ENCODE measurements at regions not wholly inside any gene's neighbourhood (a gene's known extent, or its start where the extent isn't known, plus 50 kb on each side); places are given as distances from the start of the nearest gene placed in this dataset.

DNA sequence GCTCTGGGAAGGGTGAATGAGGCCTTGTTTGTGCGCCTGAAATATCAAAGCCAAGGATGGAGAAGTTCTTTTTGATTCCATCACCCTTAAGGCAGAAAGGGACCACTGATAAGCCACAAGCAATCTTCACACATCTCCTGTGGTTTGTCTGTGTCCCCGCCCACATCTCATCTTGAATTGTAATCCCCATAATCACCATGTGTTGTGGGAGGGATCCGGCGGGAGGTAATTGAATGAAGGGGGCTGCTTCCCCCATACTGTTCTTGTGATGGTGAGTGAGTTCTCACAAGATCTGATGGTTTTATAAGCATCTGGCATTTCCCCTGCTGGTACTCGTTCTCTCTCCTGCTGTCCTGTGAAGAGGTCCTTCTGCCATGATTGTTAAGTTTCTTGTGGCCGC, 329.6 kb upstream of the RGMA start:
- CTCF ChIA-PET = no interaction called here
- Histone ChIP-seq H3K4me2 (ENCODE audit: low read length) (no peak overlapping the region), H3K27me3 (ENCODE audit: insufficient read depth, low read length) (peaks cover 11% of the 10 kb centered on the region), H3K79me2 (ENCODE audit: insufficient read depth, low read length) (no peaks in the 10 kb centered on the region), H3K4me1 (ENCODE audit: control insufficient read depth in 1 of 2, insufficient read depth in 2 of 2, low read length in 2 of 2) (no peaks in the 10 kb centered on the region), H3K4me3 (replicated peaks in 1 of 2; ENCODE audit: low read depth in 1 of 2, low read length in 2 of 2) (no peak overlapping the region), H2AFZ (ENCODE audit: low read depth, low read length, poor library complexity, severe bottlenecking) (no peak overlapping the region), H3K9ac (ENCODE audit: low read length) (no peak overlapping the region), H3K27ac (ENCODE audit: low read depth, low read length) (no peak overlapping the region), H3K36me3 (ENCODE audit: control insufficient read depth in 1 of 2, insufficient read depth in 2 of 2, low read length in 2 of 2) (no peaks in the 10 kb centered on the region), H3K9me2 (ENCODE audit: insufficient read depth) (no peaks in the 10 kb centered on the region), H4K20me1 (ENCODE audit: insufficient read depth) (no peaks in the 10 kb centered on the region), H3K9me3 (ENCODE audit: control insufficient read depth in 1 of 2, insufficient read depth in 1 of 2, low read depth in 1 of 2, low read length in 2 of 2) (no peaks in the 10 kb centered on the region)
- POLR2A ChIA-PET = no interaction called here
- ATAC-seq (no peak), DNase-seq (ENCODE audit: low read depth, low spot score) (no peak)
- TF ChIP-seq POLR2A (IDR thresholded peaks at IDR 0.05; ENCODE audit: borderline replicate concordance, extremely low read depth, insufficient read depth, insufficient read length) (no peak), EZH2phosphoT487 (IDR thresholded peaks at IDR 0.05; ENCODE audit: borderline replicate concordance) (no peak), ZNF274 (IDR thresholded peaks at IDR 0.05; ENCODE audit: low read depth, low read length) (no peak), CBX3 (IDR thresholded peaks at IDR 0.05; ENCODE audit: low read depth) (no peak), EZH2 (IDR thresholded peaks at IDR 0.05) (no peak), ELF1 (IDR thresholded peaks at IDR 0.05; ENCODE audit: borderline replicate concordance, low read depth) (no peak), YY1 (IDR thresholded peaks at IDR 0.05; ENCODE audit: extremely low read depth, insufficient replicate concordance, low read depth, low read length) (no peak), TCF7L2 (IDR thresholded peaks at IDR 0.05; ENCODE audit: borderline replicate concordance, extremely low read depth, insufficient read depth, insufficient read length) (no peak)
- TF ChIP-seq, protein P1, sequence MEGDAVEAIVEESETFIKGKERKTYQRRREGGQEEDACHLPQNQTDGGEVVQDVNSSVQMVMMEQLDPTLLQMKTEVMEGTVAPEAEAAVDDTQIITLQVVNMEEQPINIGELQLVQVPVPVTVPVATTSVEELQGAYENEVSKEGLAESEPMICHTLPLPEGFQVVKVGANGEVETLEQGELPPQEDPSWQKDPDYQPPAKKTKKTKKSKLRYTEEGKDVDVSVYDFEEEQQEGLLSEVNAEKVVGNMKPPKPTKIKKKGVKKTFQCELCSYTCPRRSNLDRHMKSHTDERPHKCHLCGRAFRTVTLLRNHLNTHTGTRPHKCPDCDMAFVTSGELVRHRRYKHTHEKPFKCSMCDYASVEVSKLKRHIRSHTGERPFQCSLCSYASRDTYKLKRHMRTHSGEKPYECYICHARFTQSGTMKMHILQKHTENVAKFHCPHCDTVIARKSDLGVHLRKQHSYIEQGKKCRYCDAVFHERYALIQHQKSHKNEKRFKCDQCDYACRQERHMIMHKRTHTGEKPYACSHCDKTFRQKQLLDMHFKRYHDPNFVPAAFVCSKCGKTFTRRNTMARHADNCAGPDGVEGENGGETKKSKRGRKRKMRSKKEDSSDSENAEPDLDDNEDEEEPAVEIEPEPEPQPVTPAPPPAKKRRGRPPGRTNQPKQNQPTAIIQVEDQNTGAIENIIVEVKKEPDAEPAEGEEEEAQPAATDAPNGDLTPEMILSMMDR (IDR thresholded peaks at IDR 0.05 in 2 of 3, conservative IDR thresholded peaks at IDR 0.05 in 1 of 3; ENCODE audit: borderline replicate concordance in 1 of 3, insufficient read depth in 1 of 3, low read depth in 2 of 3, low read length in 2 of 3) = no peak
- TF ChIP-seq, protein P2, sequence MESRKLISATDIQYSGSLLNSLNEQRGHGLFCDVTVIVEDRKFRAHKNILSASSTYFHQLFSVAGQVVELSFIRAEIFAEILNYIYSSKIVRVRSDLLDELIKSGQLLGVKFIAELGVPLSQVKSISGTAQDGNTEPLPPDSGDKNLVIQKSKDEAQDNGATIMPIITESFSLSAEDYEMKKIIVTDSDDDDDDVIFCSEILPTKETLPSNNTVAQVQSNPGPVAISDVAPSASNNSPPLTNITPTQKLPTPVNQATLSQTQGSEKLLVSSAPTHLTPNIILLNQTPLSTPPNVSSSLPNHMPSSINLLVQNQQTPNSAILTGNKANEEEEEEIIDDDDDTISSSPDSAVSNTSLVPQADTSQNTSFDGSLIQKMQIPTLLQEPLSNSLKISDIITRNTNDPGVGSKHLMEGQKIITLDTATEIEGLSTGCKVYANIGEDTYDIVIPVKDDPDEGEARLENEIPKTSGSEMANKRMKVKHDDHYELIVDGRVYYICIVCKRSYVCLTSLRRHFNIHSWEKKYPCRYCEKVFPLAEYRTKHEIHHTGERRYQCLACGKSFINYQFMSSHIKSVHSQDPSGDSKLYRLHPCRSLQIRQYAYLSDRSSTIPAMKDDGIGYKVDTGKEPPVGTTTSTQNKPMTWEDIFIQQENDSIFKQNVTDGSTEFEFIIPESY (IDR thresholded peaks at IDR 0.05; ENCODE audit: extremely low read depth, insufficient replicate concordance, low read length) = no peak
- BruUV-seq (replicated peaks) = no TSS peak
- intact Hi-C loops (cut with micrococcal nuclease) = no loop called here
- RAD21 ChIA-PET (ENCODE audit: low non-redundant PET in 1 of 2, low total read pairs in 2 of 2, uncharacterized antibody in 2 of 2, unreplicated experiment in 2 of 2) = no interaction called here
